H1 (cell line): ENCODE measurements at regions not wholly inside any gene's neighbourhood (a gene's known extent, or its start where the extent isn't known, plus 50 kb on each side); places are given as distances from the start of the nearest gene placed in this dataset.

Experiments used
- CTCF ChIA-PET: fragments of 300-600 bp; sonication (Branson Sonifier 250); formaldehyde crosslinking; loops from one replicate; lab custom pipeline; 2021; ENCODE audit not compliant: partially characterized antibody; lab: Charles Lee
- POLR2A ChIA-PET: fragments of 300-600 bp; sonication (Branson Sonifier 250); formaldehyde crosslinking; loops from one replicate; lab custom pipeline; 2021; ENCODE audit warnings: inconsistent platforms; ENCODE audit not compliant: partially characterized antibody; lab: Charles Lee
- DNase-seq, 2 experiments: peaks; one replicate each; pipeline versions ENCODE4 v3.0.0 to v3.0.0-alpha.2; 2010 to 2022; ENCODE audit warnings: low spot score in 2 of 2, low read depth in 1 of 2, mixed read lengths in 1 of 2
- FAIRE-seq: peaks from 2 replicates; lab custom pipeline; 2011; peaks lifted over from hg19 to GRCh38; lab: Jason Lieb, UNC
- H2AFZ ChIP-seq: 2 replicates; pipeline ENCODE4 v1.8.1; 2012; ENCODE audit warnings: low read length, inconsistent platforms
- H2AK5ac ChIP-seq: 2 replicates; pipeline ENCODE4 v1.6.1; 2013; ENCODE audit warnings: low read depth, low read length
- H2BK120ac ChIP-seq: replicated peaks from 2 replicates; pipeline ENCODE3; 2013; ENCODE audit warnings: low read depth, low read length, inconsistent platforms
- H2BK12ac ChIP-seq: 2 replicates; pipeline ENCODE4 v1.6.1; 2013; ENCODE audit warnings: low read depth, low read length
- H2BK15ac ChIP-seq: 2 replicates; pipeline ENCODE4 v1.6.1; 2013; ENCODE audit warnings: low read length
- H2BK20ac ChIP-seq: 2 replicates; pipeline ENCODE4 v1.6.1; 2013; ENCODE audit warnings: low read length
- H2BK5ac ChIP-seq: 2 replicates; pipeline ENCODE4 v1.6.1; 2013; ENCODE audit warnings: low read depth, low read length
- H3K14ac ChIP-seq: 2 replicates; pipeline ENCODE4 v1.6.1; 2013; ENCODE audit warnings: inconsistent platforms; ENCODE audit not compliant: insufficient read length
- H3K18ac ChIP-seq: 2 replicates; pipeline ENCODE4 v1.6.1; 2013; ENCODE audit warnings: low read length; ENCODE audit errors: extremely low read depth
- H3K23ac ChIP-seq: 2 replicates; pipeline ENCODE4 v1.6.1; 2013; ENCODE audit warnings: inconsistent platforms; ENCODE audit not compliant: insufficient read length
- H3K23me2 ChIP-seq: 2 replicates; pipeline ENCODE4 v1.6.1; 2013; ENCODE audit warnings: low read depth, low read length
- H3K27ac ChIP-seq: 2 replicates; pipeline ENCODE4 v1.6.1; 2011; ENCODE audit warnings: low read depth, low read length, inconsistent platforms
- H3K27me3 ChIP-seq, 4 experiments: replicated peaks in 1 of 4; 1 replicate in 1 of 4; 2 replicates in 3 of 4; pipeline versions ENCODE4 v1.6.1 to v1.8.1; 2011 to 2013; ENCODE audit warnings: low read length in 3 of 4, mild to moderate bottlenecking in 3 of 4, inconsistent platforms in 2 of 4, mixed read lengths in 2 of 4, moderate library complexity in 1 of 4; ENCODE audit not compliant: control insufficient read depth in 3 of 4, insufficient read depth in 3 of 4; ENCODE audit errors: extremely low read depth in 1 of 4
- H3K36me3 ChIP-seq, 4 experiments: 2 replicates each; pipeline versions ENCODE4 v1.6.1 to v1.8.1; 2011 to 2013; ENCODE audit warnings: mild to moderate bottlenecking in 4 of 4, low read length in 3 of 4, moderate library complexity in 2 of 4, control low read depth in 1 of 4, inconsistent platforms in 1 of 4; ENCODE audit not compliant: insufficient read depth in 4 of 4, control insufficient read depth in 2 of 4
- H3K4ac ChIP-seq: replicated peaks from 2 replicates; pipeline ENCODE3; 2013; ENCODE audit warnings: low read length, low read depth, mixed read lengths, inconsistent platforms; ENCODE audit not compliant: insufficient read length
- H3K4me1 ChIP-seq, 4 experiments: replicated peaks in 1 of 4; 1 replicate in 1 of 4; 2 replicates in 3 of 4; pipeline versions ENCODE4 v1.6.1 to v1.8.1; 2011 to 2013; ENCODE audit warnings: low read length in 3 of 4, inconsistent platforms in 2 of 4, mixed read lengths in 1 of 4; ENCODE audit not compliant: insufficient read depth in 4 of 4, control insufficient read depth in 3 of 4
- H3K4me2 ChIP-seq, 2 experiments: 2 replicates each; pipeline versions ENCODE4 v1.6.1 to v1.8.1; 2011 to 2013; ENCODE audit warnings: low read depth in 2 of 2, low read length in 2 of 2, control low read depth in 1 of 2, inconsistent platforms in 1 of 2, mild to moderate bottlenecking in 1 of 2; ENCODE audit not compliant: insufficient read depth in 1 of 2
- H3K4me3 ChIP-seq, 4 experiments: fragments of 200-600, 300-600 bp in 1 of 4; sonication (generic), shearing (Covaris generic), sonication (Bioruptor Twin) in 1 of 4; 2 replicates each; pipeline versions ENCODE4 v1.5.1 to v1.8.1; 2011 to 2016; ENCODE audit warnings: low read length in 4 of 4, low read depth in 3 of 4, control low read depth in 2 of 4, inconsistent platforms in 2 of 4, mild to moderate bottlenecking in 2 of 4, mixed read lengths in 1 of 4, moderate library complexity in 1 of 4; ENCODE audit not compliant: insufficient read depth in 2 of 4; ENCODE audit errors: extremely low read depth in 1 of 4
- H3K56ac ChIP-seq: replicated peaks from 2 replicates; pipeline ENCODE3; 2013; ENCODE audit warnings: low read depth, mild to moderate bottlenecking, mixed read lengths, low read length, inconsistent platforms; ENCODE audit not compliant: insufficient read length
- H3K79me1 ChIP-seq: 2 replicates; pipeline ENCODE4 v1.6.1; 2013; ENCODE audit warnings: low read depth, low read length, control low read depth
- H3K79me2 ChIP-seq, 2 experiments: 2 replicates each; pipeline versions ENCODE4 v1.6.1 to v1.8.1; 2012 to 2013; ENCODE audit warnings: low read length in 2 of 2, mild to moderate bottlenecking in 2 of 2, inconsistent platforms in 1 of 2; ENCODE audit not compliant: insufficient read depth in 2 of 2, control insufficient read depth in 1 of 2
- H3K9ac ChIP-seq, 4 experiments: replicated peaks in 1 of 4; 1 replicate in 1 of 4; 2 replicates in 3 of 4; pipeline versions ENCODE4 v1.6.1 to v1.8.1; 2011 to 2013; ENCODE audit warnings: low read depth in 3 of 4, low read length in 3 of 4, control low read depth in 2 of 4, mild to moderate bottlenecking in 2 of 4, moderate library complexity in 2 of 4, inconsistent platforms in 1 of 4; ENCODE audit errors: extremely low read depth in 1 of 4
- H3K9me3 ChIP-seq, 2 experiments: 2 replicates each; pipeline versions ENCODE4 v1.6.1 to v1.8.1; 2012 to 2013; ENCODE audit warnings: mild to moderate bottlenecking in 2 of 2, moderate library complexity in 2 of 2, control low read depth in 1 of 2, inconsistent platforms in 1 of 2, low read depth in 1 of 2, low read length in 1 of 2, mixed read lengths in 1 of 2; ENCODE audit not compliant: insufficient read depth in 2 of 2
- H4K20me1 ChIP-seq, 2 experiments: replicated peaks in 1 of 2; 2 replicates each; pipeline versions ENCODE3 to v1.8.1; 2011 to 2013; ENCODE audit warnings: inconsistent platforms in 2 of 2, low read length in 2 of 2, mild to moderate bottlenecking in 1 of 2; ENCODE audit not compliant: insufficient read depth in 2 of 2, control insufficient read depth in 1 of 2
- H4K5ac ChIP-seq: 2 replicates; pipeline ENCODE4 v1.6.1; 2013; ENCODE audit warnings: low read length, low read depth, mixed read lengths, inconsistent platforms; ENCODE audit not compliant: insufficient read length
- H4K8ac ChIP-seq: 2 replicates; pipeline ENCODE4 v1.8.0; 2013; ENCODE audit warnings: mild to moderate bottlenecking, moderate library complexity, low read length, inconsistent platforms; ENCODE audit not compliant: insufficient read depth; ENCODE audit errors: extremely low read depth
- H4K91ac ChIP-seq: replicated peaks from 2 replicates; pipeline ENCODE3; 2013; ENCODE audit warnings: low read length, mixed read lengths, inconsistent platforms; ENCODE audit not compliant: insufficient read length
- POLR2A ChIP-seq, 2 experiments: IDR thresholded peaks; 1 replicate in 1 of 2; 2 replicates in 1 of 2; pipeline ENCODE4 v1.6.1; 2011; ENCODE audit warnings: low read depth in 2 of 2, low read length in 2 of 2, mild to moderate bottlenecking in 2 of 2; ENCODE audit errors: control extremely low read depth in 1 of 2
- WGBS, 2 experiments: shearing (Covaris generic) in 1 of 2; methylation state at CpG; one replicate each; pipeline versions ENCODE4 v1.1.6 to v1.1.7; 2013 to 2015; ENCODE audit warnings: low lambda C conversion rate in 2 of 2, mixed read lengths in 2 of 2, inconsistent platforms in 1 of 2, low coverage in 1 of 2, missing lambda C conversion rate in 1 of 2; ENCODE audit not compliant: insufficient replicate concordance in 2 of 2, insufficient coverage in 1 of 2, insufficient read length in 1 of 2; ENCODE audit errors: extremely low coverage in 1 of 2, missing lambda C conversion rate in 1 of 2; 5-methylcytosine and 5-hydroxymethylcytosine counted together

GRCh38 chr15:36024031-36024688 lies 478.2 kb upstream of the DPH6 start:
- POLR2A ChIA-PET: no interaction called here
- CTCF ChIA-PET: interaction anchor here (0.6 to 1.3 kb wide), 4 partner anchors 19 to 945 kb away, joined by 3 to 4 read pairs (median 3); no protein-coding TSS in a partner anchor
- TF ChIP-seq POLR2A (IDR thresholded peaks at IDR 0.05; ENCODE audit: control extremely low read depth in 1 of 2, low read depth in 2 of 2, low read length in 2 of 2): no peak

More at GRCh38 chr15:36024031-36024688, 478.2 kb upstream of the DPH6 start:
- Histone ChIP-seq H3K23me2 (no peaks in the 10 kb centered on the region), H4K20me1 (no peaks in the 10 kb centered on the region), H2BK15ac (no peak overlapping the region), H3K79me2 (no peaks in the 10 kb centered on the region), H2AFZ (peak overlapping the region; percentile 21; the same call in 1 of the 2 replicates), H3K79me1 (no peaks in the 10 kb centered on the region), H3K18ac (no peak overlapping the region), H3K23ac (no peak overlapping the region), H3K56ac (no peak overlapping the region), H2BK5ac (no peak overlapping the region; the same call in 1 of the 2 replicates), H2AK5ac (no peak overlapping the region), H3K36me3 (no peaks in the 10 kb centered on the region), H4K5ac (no peak overlapping the region), H3K4me2 (no peak overlapping the region), H3K4me3 (no peak overlapping the region), H3K4me1 (no peaks in the 10 kb centered on the region; a peak in 1 of 7 replicates), H3K9ac (no peak overlapping the region; a peak in 1 of 7 replicates), H2BK120ac (no peak overlapping the region), H2BK12ac (no peak overlapping the region), H4K91ac (no peak overlapping the region), H4K8ac (no peak overlapping the region), H3K4ac (no peak overlapping the region), H2BK20ac (no peak overlapping the region), H3K14ac (no peak overlapping the region), H3K27me3 (no peaks in the 10 kb centered on the region), H3K9me3 (no peaks in the 10 kb centered on the region), H3K27ac (no peak overlapping the region)
- no peak for FAIRE-seq
- no peak for DNase-seq
- WGBS, 2 experiments: 84% methylated on average over 9 of the region's 9 CpGs; no CpG with 5 or more reads in 1 of the 2 experiments
